ENCODE measurements at regions not wholly inside any gene's neighbourhood (a gene's known extent, or its start where the extent isn't known, plus 50 kb on each side); places are given as distances from the start of the nearest gene placed in this dataset.

DNA sequence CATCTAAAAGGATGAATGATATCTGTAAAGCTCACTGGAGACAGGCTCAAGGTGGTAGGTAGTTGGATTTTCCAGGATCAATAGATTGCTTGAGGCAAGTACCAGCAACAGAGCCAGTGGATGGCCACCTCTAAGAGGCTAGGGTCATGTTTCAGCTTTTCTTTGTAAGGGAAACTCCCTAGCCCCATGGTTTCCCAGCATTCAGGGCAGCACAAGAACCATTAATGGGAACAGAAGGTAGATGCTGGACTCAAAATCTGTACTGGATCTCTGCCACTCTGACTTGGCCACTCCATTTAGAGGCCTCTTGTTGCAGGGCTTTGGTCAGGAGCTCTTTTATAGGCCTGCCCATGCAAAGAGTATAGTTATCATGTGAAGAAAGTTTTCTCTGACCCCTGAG is 76.1 kb upstream of the DYRK2 start:
- no peaks in the 10 kb centered on the region for H3K36me3 Mint-ChIP-seq
- DNase-seq (ENCODE audit: low spot score in 2 of 2, unreplicated experiment in 2 of 2) = no peak
- no peaks in the 10 kb centered on the region for H3K27me3 Mint-ChIP-seq (ENCODE audit: low read depth)
- H3K4me1 Mint-ChIP-seq = peaks cover 5% of the 10 kb centered on the region
- peaks cover 5% of the 10 kb centered on the region for H3K9me3 Mint-ChIP-seq
- no peak overlapping the region for H3K27ac Mint-ChIP-seq
- TF ChIP-seq CTCF (IDR thresholded peaks at IDR 0.05; ENCODE audit: unreplicated experiment) = no peak
- no peak overlapping the region for H3K4me3 Mint-ChIP-seq

DNA sequence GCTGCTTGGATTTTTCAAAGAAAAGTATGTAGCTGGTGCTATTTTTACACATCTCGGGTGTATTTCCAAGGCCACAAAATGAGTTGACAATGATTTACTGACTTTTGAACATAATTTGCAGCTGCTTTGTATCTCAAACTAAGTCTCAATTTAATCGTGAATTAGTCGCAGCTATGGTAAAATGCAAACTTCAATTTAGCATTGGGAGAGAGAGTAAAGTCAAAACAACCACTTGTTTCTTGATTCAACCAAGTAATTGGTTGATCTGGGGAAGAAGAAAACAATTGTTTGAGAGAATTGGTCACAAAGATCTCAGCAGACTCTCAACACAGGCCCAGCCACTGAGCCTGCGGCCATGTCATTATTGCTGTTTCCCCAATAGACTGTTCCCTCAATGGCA is 75.0 kb upstream of the DYRK2 start:
- no peaks in the 10 kb centered on the region for H3K27me3 Mint-ChIP-seq (ENCODE audit: low read depth)
- no peaks in the 10 kb centered on the region for H3K36me3 Mint-ChIP-seq
- no peak overlapping the region for H3K4me3 Mint-ChIP-seq
- no peak overlapping the region for H3K27ac Mint-ChIP-seq
- TF ChIP-seq CTCF (IDR thresholded peaks at IDR 0.05; ENCODE audit: unreplicated experiment) = no peak
- DNase-seq (ENCODE audit: low spot score in 2 of 2, unreplicated experiment in 2 of 2) = no peak
- H3K9me3 Mint-ChIP-seq = peaks cover 11% of the 10 kb centered on the region
- peaks cover 5% of the 10 kb centered on the region for H3K4me1 Mint-ChIP-seq

DNA sequence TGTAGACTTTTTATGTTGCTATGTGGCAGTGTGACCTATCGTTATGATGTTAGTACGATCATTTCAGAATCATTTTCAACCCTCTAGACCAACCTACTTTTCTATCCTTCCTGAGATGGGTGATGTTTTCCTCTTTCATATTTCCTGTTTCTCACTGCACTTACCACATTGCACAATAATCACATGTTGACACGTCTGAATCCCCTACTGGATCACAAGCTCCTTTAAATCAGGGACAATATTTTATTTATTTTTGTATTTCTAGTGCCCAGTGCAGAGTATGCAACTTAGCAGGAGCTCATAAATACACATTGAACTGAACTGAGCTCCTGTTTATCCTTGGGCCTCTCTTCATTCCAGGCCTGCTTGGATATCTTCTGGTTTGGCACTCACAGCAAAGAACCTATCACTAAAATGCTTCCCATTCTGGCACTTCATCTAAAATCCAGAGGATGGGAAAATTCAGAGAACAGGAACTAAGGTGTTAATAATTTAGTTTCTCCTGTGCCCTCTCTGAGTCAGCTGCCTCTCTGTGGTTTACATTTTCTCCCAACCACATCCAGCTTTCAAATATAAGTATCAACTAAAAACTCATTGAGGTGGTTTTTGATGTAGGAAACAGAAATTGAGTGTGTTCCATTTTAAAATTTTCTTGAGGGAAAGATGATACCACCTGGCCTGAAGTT is 69.4 kb upstream of the DYRK2 start:
- H3K9me3 Mint-ChIP-seq = peaks cover 11% of the 10 kb centered on the region

DNA sequence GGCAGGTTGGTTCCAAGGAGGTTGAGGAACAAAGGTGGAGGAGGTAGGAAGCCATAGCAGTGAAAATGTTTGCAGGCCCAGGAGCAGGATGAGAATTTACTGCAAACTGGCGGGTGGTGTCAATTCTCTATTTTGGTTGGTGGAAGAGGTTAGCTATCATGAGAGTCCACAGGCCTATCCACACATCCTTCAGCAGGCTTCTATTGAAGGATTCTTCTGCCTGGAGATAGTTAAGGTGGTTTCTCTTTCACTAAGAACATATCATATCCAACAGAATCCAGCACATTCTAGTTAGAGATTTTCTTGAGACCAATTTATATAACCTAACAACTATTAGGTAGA is 68.9 kb upstream of the DYRK2 start:
- Mint-ChIP-seq H3K36me3 (no peaks in the 10 kb centered on the region), H3K4me3 (no peak overlapping the region), H3K27ac (no peak overlapping the region), H3K9me3 (peaks cover 11% of the 10 kb centered on the region), H3K27me3 (ENCODE audit: low read depth) (no peaks in the 10 kb centered on the region), H3K4me1 (peaks cover 5% of the 10 kb centered on the region)
- no peak for DNase-seq (ENCODE audit: low spot score in 2 of 2, unreplicated experiment in 2 of 2)
- TF ChIP-seq CTCF (IDR thresholded peaks at IDR 0.05; ENCODE audit: unreplicated experiment) = no peak

More for the DNA sequence above, 69.4 kb upstream of the DYRK2 start:
- no peak for DNase-seq (ENCODE audit: low spot score in 2 of 2, unreplicated experiment in 2 of 2)
- Mint-ChIP-seq H3K4me3 (no peak overlapping the region), H3K27me3 (ENCODE audit: low read depth) (no peaks in the 10 kb centered on the region), H3K27ac (no peak overlapping the region), H3K4me1 (peaks cover 5% of the 10 kb centered on the region), H3K36me3 (no peaks in the 10 kb centered on the region)
- no peak for TF ChIP-seq CTCF (IDR thresholded peaks at IDR 0.05; ENCODE audit: unreplicated experiment)

DNA sequence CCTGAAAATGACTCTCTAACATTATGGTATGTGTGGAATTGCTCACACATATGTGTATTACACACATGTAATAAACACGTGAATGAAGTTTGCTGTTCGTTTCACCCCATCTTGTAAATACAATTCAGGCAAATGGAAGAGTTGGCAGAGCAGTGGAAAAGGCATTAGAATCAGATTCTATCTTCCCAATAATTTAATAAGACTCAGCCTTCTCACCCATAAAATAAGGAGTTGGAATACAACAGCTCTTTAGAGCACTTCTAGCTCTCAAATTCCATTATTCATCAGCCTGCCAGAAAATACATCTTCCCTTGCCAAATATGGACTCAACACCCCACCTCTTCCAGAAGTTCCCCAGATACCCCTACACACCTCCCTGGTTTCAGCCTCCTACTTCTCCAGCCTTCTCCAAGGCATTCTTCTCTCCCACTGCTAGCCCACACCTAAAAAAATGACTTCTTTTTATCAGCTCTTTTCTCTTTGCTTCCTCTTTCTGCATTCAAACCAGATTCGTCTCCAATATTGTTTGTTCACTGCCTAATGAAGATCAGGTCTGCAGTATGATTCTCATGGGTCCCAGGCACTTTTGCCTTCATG is 66.2 kb upstream of the DYRK2 start:
- DNase-seq (ENCODE audit: low spot score in 2 of 2, unreplicated experiment in 2 of 2) = no peak
- H3K4me1 Mint-ChIP-seq = peaks cover 5% of the 10 kb centered on the region

More for the DNA sequence above, 66.2 kb upstream of the DYRK2 start:
- TF ChIP-seq CTCF (IDR thresholded peaks at IDR 0.05; ENCODE audit: unreplicated experiment) = no peak
- Mint-ChIP-seq H3K27ac (no peak overlapping the region), H3K36me3 (no peaks in the 10 kb centered on the region), H3K4me3 (no peak overlapping the region), H3K9me3 (peaks cover 6% of the 10 kb centered on the region), H3K27me3 (ENCODE audit: low read depth) (no peaks in the 10 kb centered on the region)

Measured in mesothelial cell of epicardium (in vitro differentiated cells).